NCI-H510A (cell line): ENCODE measurements at regions not wholly inside any gene's neighbourhood (a gene's known extent, or its start where the extent isn't known, plus 50 kb on each side); places are given as distances from the start of the nearest gene placed in this dataset.

Experiments used
- DNase-seq: peaks from one replicate; lab custom pipeline; 2025; lab: John Stamatoyannopoulos, UW

- DNase-seq, result no peak
Measured at GRCh38 chr6:100944644-100945043, 63.5 kb upstream of the ASCC3 start.

- DNase-seq, result no peak
Measured at GRCh38 chr6:100946021-100946540, 65.0 kb upstream of the ASCC3 start.

- DNase-seq, result no peak
Measured at GRCh38 chr6:100946711-100947110, 65.6 kb upstream of the ASCC3 start.

- no peak for DNase-seq
Measured at GRCh38 chr6:100948381-100949133, 67.4 kb upstream of the ASCC3 start.

GRCh38 chr6:100952006-100952405, 70.9 kb upstream of the ASCC3 start:
- no peak for DNase-seq

- DNase-seq, result no peak
Measured at GRCh38 chr6:100959280-100959679, 78.2 kb upstream of the ASCC3 start.

GRCh38 chr6:100962466-100962865, 81.3 kb upstream of the ASCC3 start:
- DNase-seq, result no peak

- DNase-seq, result no peak
Measured at GRCh38 chr6:100965067-100965466, 83.9 kb upstream of the ASCC3 start.

- no peak for DNase-seq
Measured at GRCh38 chr6:100968949-100969348, 87.8 kb upstream of the ASCC3 start.

GRCh38 chr6:100979267-100979666, 98.1 kb upstream of the ASCC3 start:
- DNase-seq, result no peak

GRCh38 chr6:100980949-100981348, 99.8 kb upstream of the ASCC3 start:
- DNase-seq, result no peak

GRCh38 chr6:100986921-100987320, 105.8 kb upstream of the ASCC3 start:
- DNase-seq, result no peak

- no peak for DNase-seq
Measured at GRCh38 chr6:100987556-100987955, 106.4 kb upstream of the ASCC3 start.

GRCh38 chr6:100988391-100988984, 107.4 kb upstream of the ASCC3 start:
- no peak for DNase-seq

- DNase-seq, result no peak
Measured at GRCh38 chr6:100990070-100990469, 108.9 kb upstream of the ASCC3 start.

- no peak for DNase-seq
Measured at GRCh38 chr6:100996409-100996808, 115.3 kb upstream of the ASCC3 start.

- no peak for DNase-seq
Measured at GRCh38 chr6:100998111-100998510, 117.0 kb upstream of the ASCC3 start.

- no peak for DNase-seq
Measured at GRCh38 chr6:100999034-100999597, 118.0 kb upstream of the ASCC3 start.

GRCh38 chr6:101000341-101000740, 119.2 kb upstream of the ASCC3 start:
- DNase-seq, result no peak

- DNase-seq, result no peak
Measured at GRCh38 chr6:101001012-101001411, 119.9 kb upstream of the ASCC3 start.

GRCh38 chr6:101001607-101002006, 120.5 kb upstream of the ASCC3 start:
- DNase-seq, result no peak

- DNase-seq, result no peak
Measured at GRCh38 chr6:101003075-101003474, 121.9 kb upstream of the ASCC3 start.

GRCh38 chr6:101011186-101011585, 130.1 kb upstream of the ASCC3 start:
- no peak for DNase-seq
